ENCODE measurements at regions not wholly inside any gene's neighbourhood (a gene's known extent, or its start where the extent isn't known, plus 50 kb on each side); places are given as distances from the start of the nearest gene placed in this dataset.

DNA sequence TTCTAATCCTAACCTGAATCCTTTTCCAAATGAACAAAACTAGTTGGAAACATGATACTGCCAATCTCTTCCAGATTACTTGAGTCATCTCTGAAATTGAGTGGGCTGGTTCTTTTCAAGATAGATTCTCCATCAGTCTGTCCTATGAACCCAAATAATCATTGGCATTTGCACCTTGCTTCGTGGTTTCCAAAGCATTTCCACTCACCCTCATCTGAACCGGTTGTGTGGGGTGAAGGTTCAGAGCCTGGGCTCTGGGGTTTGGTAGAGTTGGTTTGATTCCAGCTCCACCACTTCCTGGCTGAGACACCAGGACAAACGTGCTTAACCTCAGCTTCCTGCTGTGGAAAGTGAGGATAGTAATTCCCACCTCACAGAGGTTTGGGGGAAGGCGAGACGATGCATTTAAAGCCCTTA is 206.4 kb upstream of the E2F8 start:
- Mint-ChIP-seq H3K27ac (ENCODE audit: unreplicated experiment) (no peak overlapping the region), H3K36me3 (ENCODE audit: low read depth, unreplicated experiment) (no peaks in the 10 kb centered on the region), H3K4me1 (ENCODE audit: unreplicated experiment) (no peaks in the 10 kb centered on the region), H3K27me3 (ENCODE audit: unreplicated experiment) (peaks cover 5% of the 10 kb centered on the region), H3K4me3 (ENCODE audit: unreplicated experiment) (no peak overlapping the region), H3K9me3 (ENCODE audit: unreplicated experiment) (no peaks in the 10 kb centered on the region)
- TF ChIP-seq, protein P1, sequence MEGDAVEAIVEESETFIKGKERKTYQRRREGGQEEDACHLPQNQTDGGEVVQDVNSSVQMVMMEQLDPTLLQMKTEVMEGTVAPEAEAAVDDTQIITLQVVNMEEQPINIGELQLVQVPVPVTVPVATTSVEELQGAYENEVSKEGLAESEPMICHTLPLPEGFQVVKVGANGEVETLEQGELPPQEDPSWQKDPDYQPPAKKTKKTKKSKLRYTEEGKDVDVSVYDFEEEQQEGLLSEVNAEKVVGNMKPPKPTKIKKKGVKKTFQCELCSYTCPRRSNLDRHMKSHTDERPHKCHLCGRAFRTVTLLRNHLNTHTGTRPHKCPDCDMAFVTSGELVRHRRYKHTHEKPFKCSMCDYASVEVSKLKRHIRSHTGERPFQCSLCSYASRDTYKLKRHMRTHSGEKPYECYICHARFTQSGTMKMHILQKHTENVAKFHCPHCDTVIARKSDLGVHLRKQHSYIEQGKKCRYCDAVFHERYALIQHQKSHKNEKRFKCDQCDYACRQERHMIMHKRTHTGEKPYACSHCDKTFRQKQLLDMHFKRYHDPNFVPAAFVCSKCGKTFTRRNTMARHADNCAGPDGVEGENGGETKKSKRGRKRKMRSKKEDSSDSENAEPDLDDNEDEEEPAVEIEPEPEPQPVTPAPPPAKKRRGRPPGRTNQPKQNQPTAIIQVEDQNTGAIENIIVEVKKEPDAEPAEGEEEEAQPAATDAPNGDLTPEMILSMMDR (IDR thresholded peaks at IDR 0.05; ENCODE audit: unreplicated experiment), result no peak
- no peak for DNase-seq (ENCODE audit: low spot score)

DNA sequence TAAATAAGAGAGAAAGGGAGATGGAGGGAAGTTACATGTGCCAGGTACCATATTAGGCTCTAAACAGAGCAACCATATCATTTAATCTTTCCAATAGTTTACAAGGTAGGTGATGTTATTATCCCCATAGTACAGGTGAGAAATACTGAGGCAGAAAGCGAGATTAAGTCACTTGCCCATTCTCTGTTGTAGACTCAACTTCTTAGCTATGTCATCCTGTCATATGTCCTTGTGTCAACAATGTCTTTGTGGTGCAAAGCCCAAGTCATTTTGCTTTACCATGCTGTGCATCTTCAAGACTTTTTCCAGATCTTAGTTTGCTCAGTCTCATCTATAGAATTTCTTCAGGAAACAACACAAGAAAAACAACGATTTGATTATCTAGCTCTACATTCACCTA is 205.0 kb upstream of the E2F8 start:
- Mint-ChIP-seq H3K4me1 (ENCODE audit: unreplicated experiment) (no peaks in the 10 kb centered on the region), H3K27ac (ENCODE audit: unreplicated experiment) (no peak overlapping the region), H3K27me3 (ENCODE audit: unreplicated experiment) (peaks cover 5% of the 10 kb centered on the region), H3K4me3 (ENCODE audit: unreplicated experiment) (no peak overlapping the region), H3K9me3 (ENCODE audit: unreplicated experiment) (no peaks in the 10 kb centered on the region), H3K36me3 (ENCODE audit: low read depth, unreplicated experiment) (no peaks in the 10 kb centered on the region)
- DNase-seq (ENCODE audit: low spot score), result no peak
- TF ChIP-seq, protein P1 (IDR thresholded peaks at IDR 0.05; ENCODE audit: unreplicated experiment), result no peak

DNA sequence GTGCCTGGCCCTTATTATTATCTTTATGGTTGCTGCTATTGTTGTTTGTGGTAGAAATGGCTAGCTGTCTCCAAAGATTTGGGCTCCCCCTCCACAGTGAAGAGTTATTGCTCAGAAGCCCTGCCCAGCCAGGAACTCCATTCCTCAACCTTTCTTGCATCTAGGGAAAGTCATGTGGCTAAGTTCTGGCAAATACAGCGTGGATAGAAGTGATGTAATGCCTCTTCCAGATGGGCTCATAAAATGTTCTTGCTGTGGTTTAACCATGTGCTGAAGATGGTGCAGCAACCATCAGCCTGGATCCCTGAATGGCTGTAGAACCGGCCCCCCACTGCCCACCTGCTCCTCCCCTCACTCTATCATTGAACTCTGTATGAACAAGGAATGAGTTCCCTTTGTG is 203.5 kb upstream of the E2F8 start:
- H3K36me3 Mint-ChIP-seq (ENCODE audit: low read depth, unreplicated experiment), result no peaks in the 10 kb centered on the region
- no peaks in the 10 kb centered on the region for H3K9me3 Mint-ChIP-seq (ENCODE audit: unreplicated experiment)
- peaks cover 5% of the 10 kb centered on the region for H3K27me3 Mint-ChIP-seq (ENCODE audit: unreplicated experiment)
- H3K4me3 Mint-ChIP-seq (ENCODE audit: unreplicated experiment), result no peak overlapping the region
- no peak overlapping the region for H3K27ac Mint-ChIP-seq (ENCODE audit: unreplicated experiment)
- no peak for DNase-seq (ENCODE audit: low spot score)
- TF ChIP-seq, protein P1 (IDR thresholded peaks at IDR 0.05; ENCODE audit: unreplicated experiment), result no peak
- H3K4me1 Mint-ChIP-seq (ENCODE audit: unreplicated experiment), result no peaks in the 10 kb centered on the region

DNA sequence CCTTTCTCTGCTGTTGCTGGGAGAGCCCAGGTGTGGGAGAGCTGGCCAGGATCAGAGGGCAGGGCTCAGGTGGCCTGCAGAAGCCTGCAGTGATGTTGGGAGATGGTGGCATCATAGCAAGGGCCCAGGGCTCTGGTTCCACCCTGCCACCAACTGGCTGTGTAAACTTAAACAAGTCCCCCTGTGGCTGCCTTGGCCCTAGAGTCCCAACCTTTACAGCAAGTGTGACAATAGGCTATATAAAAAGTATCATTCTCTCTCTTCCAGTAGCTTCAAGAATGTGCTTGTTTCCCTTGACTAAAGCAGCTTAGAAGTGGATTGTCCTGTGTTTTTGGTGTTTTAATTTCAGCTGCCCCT is 201.8 kb upstream of the E2F8 start:
- Mint-ChIP-seq H3K4me1 (ENCODE audit: unreplicated experiment) (no peaks in the 10 kb centered on the region), H3K9me3 (ENCODE audit: unreplicated experiment) (no peaks in the 10 kb centered on the region), H3K27me3 (ENCODE audit: unreplicated experiment) (peaks cover 5% of the 10 kb centered on the region), H3K27ac (ENCODE audit: unreplicated experiment) (no peak overlapping the region), H3K4me3 (ENCODE audit: unreplicated experiment) (no peak overlapping the region), H3K36me3 (ENCODE audit: low read depth, unreplicated experiment) (no peaks in the 10 kb centered on the region)
- DNase-seq (ENCODE audit: low spot score), result no peak
- TF ChIP-seq, protein P1 (IDR thresholded peaks at IDR 0.05; ENCODE audit: unreplicated experiment), result no peak

DNA sequence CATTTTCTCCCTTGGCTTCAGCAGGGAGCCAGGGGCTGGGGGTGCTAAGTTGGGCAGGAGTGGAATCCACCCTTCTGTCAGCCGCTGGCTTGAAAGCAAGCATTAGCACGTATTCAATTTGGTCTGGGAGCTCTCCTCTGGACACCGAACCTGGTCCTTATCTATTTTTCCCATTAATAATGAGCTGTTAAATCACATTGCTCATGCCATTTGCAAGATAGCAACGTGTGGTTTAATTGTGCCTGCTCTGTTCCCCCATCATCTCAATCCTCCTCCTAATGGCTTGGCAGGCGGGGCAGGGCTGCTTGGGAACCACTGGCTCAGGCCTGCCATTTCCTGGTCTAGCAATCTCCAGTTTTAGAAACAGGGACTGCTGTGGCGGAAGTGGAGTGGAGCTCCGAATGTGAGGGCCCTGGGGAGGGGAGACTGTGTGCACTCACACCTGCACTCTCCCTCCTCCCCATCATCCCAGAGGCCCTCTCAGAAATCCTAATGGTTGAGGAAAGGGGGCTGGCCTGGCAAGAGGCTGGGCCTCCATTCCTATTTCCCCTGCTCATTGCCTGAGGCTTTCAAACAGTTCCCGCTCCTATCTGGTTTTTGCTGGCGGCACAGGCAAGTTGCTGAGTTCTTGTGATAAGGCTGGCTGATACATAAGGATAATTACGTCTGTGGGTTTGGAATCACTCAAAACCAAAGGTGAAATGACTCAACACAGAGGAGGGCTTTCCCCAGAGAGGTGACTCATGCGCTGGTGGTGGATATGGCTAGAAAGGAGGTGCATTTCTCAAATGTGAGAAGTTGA is 201.2 kb upstream of the E2F8 start:
- Mint-ChIP-seq H3K4me3 (ENCODE audit: unreplicated experiment) (no peak overlapping the region), H3K36me3 (ENCODE audit: low read depth, unreplicated experiment) (no peaks in the 10 kb centered on the region), H3K9me3 (ENCODE audit: unreplicated experiment) (no peaks in the 10 kb centered on the region), H3K27ac (ENCODE audit: unreplicated experiment) (no peak overlapping the region), H3K4me1 (ENCODE audit: unreplicated experiment) (no peaks in the 10 kb centered on the region), H3K27me3 (ENCODE audit: unreplicated experiment) (peaks cover 5% of the 10 kb centered on the region)
- no peak for DNase-seq (ENCODE audit: low spot score)
- TF ChIP-seq, protein P1 (IDR thresholded peaks at IDR 0.05; ENCODE audit: unreplicated experiment), result no peak
